ENCODE measurements at regions not wholly inside any gene's neighbourhood (a gene's known extent, or its start where the extent isn't known, plus 50 kb on each side); places are given as distances from the start of the nearest gene placed in this dataset.

- no peaks in the 10 kb centered on the region for H3K27me3 Mint-ChIP-seq (ENCODE audit: low read depth)
- no peak for DNase-seq (ENCODE audit: low spot score)
- no peaks in the 10 kb centered on the region for H3K4me1 Mint-ChIP-seq (ENCODE audit: low read depth)
- no peaks in the 10 kb centered on the region for H3K36me3 Mint-ChIP-seq (ENCODE audit: low read depth)
- H3K9me3 Mint-ChIP-seq, result peaks cover 3% of the 10 kb centered on the region
- no peak overlapping the region for H3K4me3 Mint-ChIP-seq
- H3K27ac Mint-ChIP-seq, result no peak overlapping the region
Observed at GRCh38 chr16:72357910-72358309, 186.0 kb upstream of the PMFBP1 start.

GRCh38 chr16:72355561-72355960 is 183.6 kb upstream of the PMFBP1 start:
- Mint-ChIP-seq H3K4me3 (no peak overlapping the region), H3K9me3 (peaks cover 3% of the 10 kb centered on the region), H3K27ac (no peak overlapping the region), H3K4me1 (ENCODE audit: low read depth) (no peaks in the 10 kb centered on the region), H3K36me3 (ENCODE audit: low read depth) (no peaks in the 10 kb centered on the region), H3K27me3 (ENCODE audit: low read depth) (no peaks in the 10 kb centered on the region)
- DNase-seq (ENCODE audit: low spot score), result no peak

DNA sequence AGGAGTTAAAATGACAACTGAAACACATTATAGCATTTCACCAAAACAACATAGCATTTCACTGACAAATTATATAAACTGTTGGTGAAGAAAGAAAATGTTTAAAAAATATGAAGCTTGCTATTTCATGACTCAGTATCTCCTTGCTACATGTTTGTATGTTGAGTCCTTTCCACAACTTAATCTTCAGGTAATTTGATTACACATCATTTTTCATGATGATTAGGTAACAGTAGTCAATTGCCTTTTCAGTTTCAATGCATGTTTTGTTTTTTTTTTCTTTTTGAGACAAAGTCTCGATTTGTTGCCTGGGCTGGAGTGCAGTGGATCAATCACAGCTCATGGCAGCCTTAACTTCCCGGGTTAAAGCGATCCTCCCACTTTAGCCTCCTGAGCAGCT is 177.8 kb upstream of the PMFBP1 start:
- Mint-ChIP-seq H3K9me3 (peaks cover 3% of the 10 kb centered on the region), H3K27ac (no peak overlapping the region), H3K4me3 (no peak overlapping the region), H3K36me3 (ENCODE audit: low read depth) (no peaks in the 10 kb centered on the region), H3K27me3 (ENCODE audit: low read depth) (no peaks in the 10 kb centered on the region), H3K4me1 (ENCODE audit: low read depth) (no peaks in the 10 kb centered on the region)
- no peak for DNase-seq (ENCODE audit: low spot score)

DNA sequence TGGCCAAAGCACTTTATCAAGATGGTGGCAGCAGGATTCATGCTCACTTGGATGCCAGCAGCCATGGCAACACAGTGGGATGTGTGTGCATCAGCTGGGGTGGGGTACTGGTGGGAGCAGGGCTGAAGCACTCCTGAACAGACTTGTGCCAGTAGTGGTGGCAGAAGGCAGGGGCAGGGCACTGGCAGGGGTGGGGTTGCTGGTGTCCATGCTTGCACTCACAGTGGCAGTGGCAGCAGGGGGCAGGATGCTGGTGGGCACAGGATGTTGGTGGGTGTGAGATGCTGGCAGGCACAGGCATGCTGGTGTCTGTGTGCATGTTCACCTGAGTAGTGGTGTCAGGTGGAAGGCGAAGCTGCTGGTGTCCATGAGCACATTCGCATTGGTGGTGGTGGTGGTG is 161.0 kb upstream of the PMFBP1 start:
- no peak for DNase-seq (ENCODE audit: low spot score)
- no peak overlapping the region for H3K4me3 Mint-ChIP-seq
- H3K4me1 Mint-ChIP-seq (ENCODE audit: low read depth), result no peaks in the 10 kb centered on the region
- no peaks in the 10 kb centered on the region for H3K27me3 Mint-ChIP-seq (ENCODE audit: low read depth)
- H3K9me3 Mint-ChIP-seq, result peaks cover 5% of the 10 kb centered on the region
- no peaks in the 10 kb centered on the region for H3K36me3 Mint-ChIP-seq (ENCODE audit: low read depth)
- H3K27ac Mint-ChIP-seq, result no peak overlapping the region

GRCh38 chr16:72324578-72324977 is 152.6 kb upstream of the PMFBP1 start:
- no peaks in the 10 kb centered on the region for H3K36me3 Mint-ChIP-seq (ENCODE audit: low read depth)
- H3K4me1 Mint-ChIP-seq (ENCODE audit: low read depth), result no peaks in the 10 kb centered on the region
- no peaks in the 10 kb centered on the region for H3K27me3 Mint-ChIP-seq (ENCODE audit: low read depth)
- DNase-seq (ENCODE audit: low spot score), result no peak
- H3K9me3 Mint-ChIP-seq, result peaks cover 19% of the 10 kb centered on the region
- no peak overlapping the region for H3K27ac Mint-ChIP-seq
- no peak overlapping the region for H3K4me3 Mint-ChIP-seq

GRCh38 chr16:72317446-72317845 is 145.5 kb upstream of the PMFBP1 start:
- Mint-ChIP-seq H3K9me3 (peaks cover 16% of the 10 kb centered on the region), H3K4me1 (ENCODE audit: low read depth) (peaks cover 3% of the 10 kb centered on the region), H3K36me3 (ENCODE audit: low read depth) (no peaks in the 10 kb centered on the region), H3K4me3 (no peak overlapping the region), H3K27me3 (ENCODE audit: low read depth) (no peaks in the 10 kb centered on the region), H3K27ac (no peak overlapping the region)
- DNase-seq (ENCODE audit: low spot score), result no peak

DNA sequence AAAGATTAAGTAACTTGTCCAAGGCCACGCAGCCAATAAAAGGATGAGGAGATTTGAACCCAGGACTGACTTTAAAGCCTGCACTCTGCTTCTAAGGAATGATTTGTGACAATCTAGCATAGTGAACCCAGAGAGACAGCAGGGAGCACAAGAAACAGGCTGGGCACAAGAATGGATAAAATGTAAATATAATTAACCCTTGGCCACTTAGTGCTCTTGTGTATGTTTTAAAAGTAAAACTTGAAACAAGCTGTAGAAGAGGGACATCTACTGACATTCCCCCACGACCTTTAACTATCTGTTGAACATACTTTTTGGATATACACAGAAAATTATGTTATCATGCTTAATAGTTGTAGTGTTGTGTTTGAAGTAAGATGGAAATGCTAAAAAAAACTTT is 141.9 kb upstream of the PMFBP1 start:
- DNase-seq (ENCODE audit: low spot score), result no peak
- Mint-ChIP-seq H3K36me3 (ENCODE audit: low read depth) (no peaks in the 10 kb centered on the region), H3K27me3 (ENCODE audit: low read depth) (no peaks in the 10 kb centered on the region), H3K9me3 (peaks cover 3% of the 10 kb centered on the region), H3K4me1 (ENCODE audit: low read depth) (peaks cover 3% of the 10 kb centered on the region), H3K4me3 (no peak overlapping the region), H3K27ac (no peak overlapping the region)

- no peaks in the 10 kb centered on the region for H3K27me3 Mint-ChIP-seq (ENCODE audit: low read depth)
- no peak for DNase-seq (ENCODE audit: low spot score)
Observed at GRCh38 chr16:72312828-72313227, 140.9 kb upstream of the PMFBP1 start.

DNA sequence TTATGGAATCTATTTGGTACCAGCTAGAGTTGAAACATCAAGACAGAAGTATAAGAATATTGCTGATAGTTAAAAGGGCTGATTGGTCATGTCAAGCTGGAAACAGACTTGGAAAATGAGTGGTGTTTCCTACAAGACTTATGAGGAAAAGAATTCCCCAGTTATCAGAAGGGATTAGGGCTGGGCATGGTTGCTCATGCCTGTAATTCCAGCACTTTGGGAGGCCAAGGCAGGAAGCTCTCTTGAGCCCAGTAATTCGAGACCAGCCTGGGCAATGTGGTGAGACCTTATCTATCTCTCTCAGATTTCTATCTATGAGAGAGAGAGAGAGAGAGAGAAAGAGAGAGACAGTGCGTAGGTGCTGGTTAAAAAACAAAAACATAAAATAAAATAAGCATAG is 139.5 kb upstream of the PMFBP1 start:
- no peak overlapping the region for H3K27ac Mint-ChIP-seq
- H3K4me1 Mint-ChIP-seq (ENCODE audit: low read depth), result no peaks in the 10 kb centered on the region
- no peaks in the 10 kb centered on the region for H3K36me3 Mint-ChIP-seq (ENCODE audit: low read depth)
- no peaks in the 10 kb centered on the region for H3K27me3 Mint-ChIP-seq (ENCODE audit: low read depth)
- no peak for DNase-seq (ENCODE audit: low spot score)
- no peak overlapping the region for H3K4me3 Mint-ChIP-seq
- no peaks in the 10 kb centered on the region for H3K9me3 Mint-ChIP-seq

More at GRCh38 chr16:72312828-72313227, 140.9 kb upstream of the PMFBP1 start:
- no peak overlapping the region for H3K4me3 Mint-ChIP-seq
- no peaks in the 10 kb centered on the region for H3K9me3 Mint-ChIP-seq
- no peak overlapping the region for H3K27ac Mint-ChIP-seq
- no peaks in the 10 kb centered on the region for H3K36me3 Mint-ChIP-seq (ENCODE audit: low read depth)
- peaks cover 3% of the 10 kb centered on the region for H3K4me1 Mint-ChIP-seq (ENCODE audit: low read depth)

- no peaks in the 10 kb centered on the region for H3K27me3 Mint-ChIP-seq (ENCODE audit: low read depth)
- no peaks in the 10 kb centered on the region for H3K4me1 Mint-ChIP-seq (ENCODE audit: low read depth)
- H3K4me3 Mint-ChIP-seq, result no peak overlapping the region
- H3K36me3 Mint-ChIP-seq (ENCODE audit: low read depth), result no peaks in the 10 kb centered on the region
- no peak for DNase-seq (ENCODE audit: low spot score)
- no peak overlapping the region for H3K27ac Mint-ChIP-seq
- H3K9me3 Mint-ChIP-seq, result no peaks in the 10 kb centered on the region
Observed at GRCh38 chr16:72309001-72309400, 137.0 kb upstream of the PMFBP1 start.

GRCh38 chr16:72308396-72308795 is 136.4 kb upstream of the PMFBP1 start:
- Mint-ChIP-seq H3K27me3 (ENCODE audit: low read depth) (no peaks in the 10 kb centered on the region), H3K4me3 (no peak overlapping the region), H3K27ac (no peak overlapping the region), H3K9me3 (no peaks in the 10 kb centered on the region), H3K36me3 (ENCODE audit: low read depth) (no peaks in the 10 kb centered on the region), H3K4me1 (ENCODE audit: low read depth) (no peaks in the 10 kb centered on the region)
- no peak for DNase-seq (ENCODE audit: low spot score)

DNA sequence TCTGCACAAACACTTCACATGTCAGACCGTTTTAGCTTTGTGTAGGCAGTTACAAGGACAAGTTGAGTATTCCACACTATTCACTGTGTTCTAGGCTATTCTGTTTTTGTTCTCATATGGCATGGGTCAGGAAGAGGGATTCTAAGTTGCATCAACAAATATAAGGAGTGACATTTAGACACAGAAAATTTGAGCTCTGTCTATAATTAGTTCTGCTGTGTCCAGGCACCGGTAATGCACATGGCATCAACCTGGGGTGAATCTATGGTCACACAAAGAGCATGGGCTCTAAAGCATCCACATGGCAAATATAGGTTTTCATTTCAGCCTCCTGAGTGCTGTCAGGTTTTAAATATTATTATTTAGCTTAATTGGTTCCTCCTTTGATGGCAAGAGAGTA is 130.4 kb upstream of the PMFBP1 start:
- Mint-ChIP-seq H3K4me3 (no peak overlapping the region), H3K36me3 (ENCODE audit: low read depth) (no peaks in the 10 kb centered on the region), H3K4me1 (ENCODE audit: low read depth) (no peaks in the 10 kb centered on the region)

DNA sequence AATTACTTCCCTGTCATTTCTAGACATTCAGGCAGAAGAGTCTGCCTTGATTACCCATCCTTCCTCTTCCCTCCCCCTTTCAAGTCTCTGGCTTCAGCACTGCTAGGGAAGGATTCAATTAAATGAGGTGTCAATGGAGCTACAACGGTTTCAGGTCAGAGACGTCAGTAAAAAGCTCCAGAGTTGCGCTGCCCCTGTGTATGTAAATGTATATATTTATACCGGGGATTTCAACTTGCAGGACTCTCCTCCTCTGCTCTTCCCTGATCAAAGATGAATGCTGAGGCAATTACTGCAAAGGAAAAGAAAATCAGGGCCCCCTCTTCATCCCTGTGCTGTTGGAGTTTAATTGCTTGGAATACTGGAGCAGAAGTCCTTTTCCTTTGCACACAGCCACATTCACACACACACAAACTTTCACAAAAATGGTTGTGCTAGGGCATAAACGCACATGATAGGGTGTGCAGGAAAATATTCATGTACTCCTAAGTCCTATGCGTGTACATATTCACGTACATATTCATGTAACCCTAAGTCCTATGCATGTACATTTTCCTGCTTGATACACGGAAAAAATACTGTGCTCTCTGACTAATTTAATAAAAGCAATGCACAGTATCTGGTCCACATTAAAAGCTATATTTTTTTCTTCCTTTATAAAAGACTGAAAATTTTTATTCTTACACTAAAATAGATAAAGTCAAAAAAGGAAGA is 129.7 kb upstream of the PMFBP1 start:
- no peaks in the 10 kb centered on the region for H3K4me1 Mint-ChIP-seq (ENCODE audit: low read depth)
- H3K36me3 Mint-ChIP-seq (ENCODE audit: low read depth), result no peaks in the 10 kb centered on the region
- no peak overlapping the region for H3K4me3 Mint-ChIP-seq
- H3K9me3 Mint-ChIP-seq, result no peaks in the 10 kb centered on the region
- H3K27ac Mint-ChIP-seq, result no peak overlapping the region
- DNase-seq (ENCODE audit: low spot score), result no peak
- H3K27me3 Mint-ChIP-seq (ENCODE audit: low read depth), result no peaks in the 10 kb centered on the region

More for the DNA sequence above, 130.4 kb upstream of the PMFBP1 start:
- Mint-ChIP-seq H3K27me3 (ENCODE audit: low read depth) (no peaks in the 10 kb centered on the region), H3K9me3 (no peaks in the 10 kb centered on the region), H3K27ac (no peak overlapping the region)
- DNase-seq (ENCODE audit: low spot score), result no peak

DNA sequence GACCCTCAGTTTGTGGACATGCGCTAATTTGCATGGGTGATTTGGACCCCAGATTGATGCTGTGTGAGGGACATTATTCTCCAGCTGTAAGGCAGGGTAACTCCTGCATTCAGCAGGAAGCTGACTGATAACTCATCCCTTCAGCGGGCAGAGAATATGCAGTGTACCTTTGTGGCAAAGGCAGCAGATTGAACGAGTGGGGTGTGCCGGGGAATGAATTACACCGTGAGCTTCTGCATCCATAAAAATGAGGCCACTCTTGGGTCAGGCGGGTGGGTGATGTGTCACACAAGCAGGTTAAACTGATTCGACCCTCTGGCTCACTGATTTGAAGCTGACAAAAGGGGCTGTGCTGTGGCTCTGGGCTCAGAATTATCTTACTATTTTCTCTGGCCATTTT is 128.9 kb upstream of the PMFBP1 start:
- no peak for DNase-seq (ENCODE audit: low spot score)
- Mint-ChIP-seq H3K4me1 (ENCODE audit: low read depth) (no peaks in the 10 kb centered on the region), H3K27me3 (ENCODE audit: low read depth) (no peaks in the 10 kb centered on the region), H3K9me3 (no peaks in the 10 kb centered on the region), H3K4me3 (no peak overlapping the region), H3K27ac (no peak overlapping the region), H3K36me3 (ENCODE audit: low read depth) (no peaks in the 10 kb centered on the region)

GRCh38 chr16:72299684-72300243 is 127.8 kb upstream of the PMFBP1 start:
- Mint-ChIP-seq H3K27me3 (ENCODE audit: low read depth) (no peaks in the 10 kb centered on the region), H3K4me1 (ENCODE audit: low read depth) (no peaks in the 10 kb centered on the region), H3K9me3 (no peaks in the 10 kb centered on the region), H3K27ac (no peak overlapping the region), H3K4me3 (no peak overlapping the region), H3K36me3 (ENCODE audit: low read depth) (no peaks in the 10 kb centered on the region)
- no peak for DNase-seq (ENCODE audit: low spot score)
